Heart left ventricle (tissue), 13 donors: ENCODE measurements at regions not wholly inside any gene's neighbourhood (a gene's known extent, or its start where the extent isn't known, plus 50 kb on each side); places are given as distances from the start of the nearest gene placed in this dataset.

ENCODE experiments used
- CTCF ChIP-seq, 12 donors: fragments of 200-600 bp; sonication (generic) in 4 of 12; IDR thresholded peaks; one replicate each; pipeline versions ENCODE4 v1.5.0 to v1.8.0; 2018 to 2022; ENCODE audit warnings: antibody characterized with exemption in 12 of 12, mild to moderate bottlenecking in 5 of 12
- POLR2A ChIP-seq, 2 donors: fragments of 450-650 bp; IDR thresholded peaks; one replicate each; pipeline ENCODE4 v1.6.1; 2017; ENCODE audit warnings: antibody characterized with exemption in 2 of 2, mild to moderate bottlenecking in 2 of 2, moderate library complexity in 2 of 2
- donor health status: ischemic (EF 13 %, LVEDD 7.1; RV severe dilation, severe dysfunction).
- donor health status: DM: no; HTN: yes; CAD: no.
- donor health status: DM: no; HTN: no; CAD: no.
- donor health status: ischemic (EF 25% LVEDD 6.9; RV normal size, moderate dysfunction).
- donor health status: ischemic (EF 25% LVEDD 5.7; RV mildly dilated, moderate dysfunction).
- donor health status: ischemic (EF 35%, LVEDD 5.7; RV mildly dilated, moderate dysfunction).
- donor health status: nonischemic (EF 11% LVEDD 7.7; RV severe dilation, severe dysfunction).
- donor health status: DM: yes; HTN: yes; CAD: no.
- donor health status: PGD.
- donor health status: ischemic (EF 29% LVEDD 5.4; RV normal size, mild dysfunction).
- donor health status: nonischemic (EF 23%, LVEDD 6.1; RV moderate dilation, normal function).

DNA sequence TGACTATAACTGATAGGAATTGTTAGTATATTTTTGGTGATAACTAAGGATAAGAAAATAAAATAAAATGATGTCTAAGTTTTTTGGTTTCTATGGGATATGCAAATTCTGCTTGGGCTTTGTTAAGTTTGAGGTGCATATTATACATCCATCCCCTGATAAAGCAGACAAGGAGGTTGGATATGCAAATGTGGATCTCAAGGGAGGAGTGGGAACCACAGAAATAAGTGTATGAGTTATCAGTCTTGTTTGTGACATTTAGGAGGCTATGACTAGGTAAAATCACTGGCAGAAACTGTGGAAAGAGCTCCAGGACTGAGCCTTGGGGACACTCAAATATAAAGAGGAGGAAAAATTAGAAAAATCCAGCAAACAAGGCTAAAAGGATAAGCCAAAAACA lies 719.4 kb downstream of the RERGL start:
- no peak for TF ChIP-seq CTCF (IDR thresholded peaks at IDR 0.05)
- no peak for TF ChIP-seq POLR2A (IDR thresholded peaks at IDR 0.05)
